NCI-H510A treated with DMSO at 0.1 percent for 48 hours (cell line): ENCODE measurements at regions not wholly inside any gene's neighbourhood (a gene's known extent, or its start where the extent isn't known, plus 50 kb on each side); places are given as distances from the start of the nearest gene placed in this dataset.

ENCODE experiments used
- DNase-seq: peaks from one replicate; lab custom pipeline; 2025; lab: John Stamatoyannopoulos, UW

DNA sequence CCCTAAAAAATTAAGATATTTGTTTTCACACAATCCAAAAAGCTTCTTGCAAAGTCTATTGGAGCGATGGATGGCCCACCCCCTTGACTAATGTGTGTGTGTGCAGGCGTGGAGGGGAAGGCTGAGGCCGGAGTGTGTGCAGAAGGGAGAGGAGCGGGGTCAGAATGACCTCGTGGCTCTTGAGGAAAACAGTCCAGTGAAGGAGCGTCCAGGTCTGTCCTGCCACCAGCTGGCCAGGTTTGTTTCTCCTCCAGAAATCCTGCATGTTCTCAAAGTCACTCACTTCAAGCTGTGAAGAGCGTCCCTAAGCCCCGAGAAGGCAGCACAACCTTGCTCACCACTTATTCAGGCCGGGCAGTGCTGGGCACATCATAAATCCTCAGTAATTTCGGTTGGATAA, 69.5 kb upstream of the SSX2IP start:
- DNase-seq = no peak

DNA sequence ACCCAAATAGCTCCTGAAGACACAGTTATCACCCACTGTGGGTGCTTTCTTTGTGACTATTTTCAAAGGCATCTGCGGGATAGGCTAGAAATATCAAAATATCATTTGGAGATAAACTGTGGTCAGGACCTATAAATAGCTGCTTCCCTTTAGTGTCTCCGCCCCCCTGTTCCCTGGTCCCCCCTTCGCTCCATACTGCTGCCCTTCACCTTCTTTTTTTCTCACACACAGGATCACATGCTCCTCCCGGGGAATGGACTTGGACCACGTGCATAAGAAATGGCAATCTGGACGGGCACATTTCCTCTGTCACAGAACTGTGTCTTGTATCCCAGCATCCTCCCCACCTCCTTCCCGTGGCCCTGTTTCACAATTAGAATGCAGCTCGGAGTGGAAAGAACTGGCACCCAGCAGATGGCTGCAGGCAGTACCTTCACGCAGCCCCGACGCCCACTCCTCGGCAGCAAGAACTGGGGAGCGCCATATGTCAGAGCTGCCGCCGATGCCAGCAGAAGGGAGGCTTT, 68.8 kb upstream of the SSX2IP start:
- no peak for DNase-seq

GRCh38 chr1:84758476-84758875, 68.2 kb upstream of the SSX2IP start:
- DNase-seq = no peak

DNA sequence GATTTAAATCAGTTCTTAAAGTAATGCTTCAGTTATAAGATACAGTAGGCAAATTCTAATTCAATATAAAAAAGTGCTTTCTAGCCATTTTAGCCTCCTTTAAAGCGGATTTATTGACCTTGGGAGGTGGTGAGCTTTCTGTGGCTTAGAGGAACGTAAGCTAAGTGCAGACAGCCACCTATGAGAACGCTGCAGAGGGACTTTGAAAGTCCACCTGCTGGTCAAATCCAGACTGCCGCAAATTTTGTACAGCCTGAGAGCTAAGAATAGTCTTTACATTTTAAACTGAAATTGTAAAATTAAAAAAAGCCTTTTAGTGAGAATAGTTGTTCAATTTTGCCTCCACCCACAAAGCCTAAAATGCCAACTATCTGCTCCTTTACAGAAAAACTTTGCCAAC, 67.0 kb upstream of the SSX2IP start:
- no peak for DNase-seq

- no peak for DNase-seq
Observed at GRCh38 chr1:84756455-84757082, 66.3 kb upstream of the SSX2IP start.

DNA sequence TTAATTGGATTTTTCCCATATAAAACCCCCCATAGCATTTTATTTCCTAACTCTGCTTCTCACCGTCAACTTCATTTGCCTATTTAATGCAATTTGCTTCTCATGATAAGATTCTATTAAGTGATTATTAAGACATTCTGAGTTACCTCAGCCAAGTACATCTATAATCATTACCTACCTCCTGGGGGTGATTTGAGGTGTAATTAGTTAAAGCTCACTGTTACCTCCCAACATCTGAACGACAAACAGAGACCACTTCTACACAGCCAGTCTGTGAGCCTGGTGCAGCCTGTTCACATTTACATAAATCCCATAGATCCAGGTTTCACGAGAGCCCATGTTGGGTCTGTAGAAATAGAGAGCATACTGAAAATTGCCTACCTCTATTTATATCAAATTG, 65.7 kb upstream of the SSX2IP start:
- no peak for DNase-seq

DNA sequence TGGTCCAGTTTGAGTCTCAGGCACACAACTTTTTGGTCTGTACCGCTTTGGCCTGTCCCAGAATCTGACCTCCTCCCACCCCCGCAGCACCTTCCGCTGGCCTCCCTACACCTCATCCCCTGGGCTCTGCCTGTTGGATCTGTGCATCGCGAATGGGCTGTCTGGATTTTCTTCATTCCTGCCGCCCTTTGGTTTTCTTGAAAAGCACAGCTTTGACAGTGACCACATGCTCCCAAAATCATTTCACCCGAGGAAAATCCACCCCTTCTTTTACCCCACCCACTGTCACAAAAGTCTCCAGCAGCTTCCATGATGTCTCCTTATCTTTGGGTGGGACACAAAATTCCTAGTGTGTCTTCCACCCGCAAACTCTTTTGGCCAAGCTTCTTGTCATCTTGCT, 65.0 kb upstream of the SSX2IP start:
- DNase-seq = no peak

DNA sequence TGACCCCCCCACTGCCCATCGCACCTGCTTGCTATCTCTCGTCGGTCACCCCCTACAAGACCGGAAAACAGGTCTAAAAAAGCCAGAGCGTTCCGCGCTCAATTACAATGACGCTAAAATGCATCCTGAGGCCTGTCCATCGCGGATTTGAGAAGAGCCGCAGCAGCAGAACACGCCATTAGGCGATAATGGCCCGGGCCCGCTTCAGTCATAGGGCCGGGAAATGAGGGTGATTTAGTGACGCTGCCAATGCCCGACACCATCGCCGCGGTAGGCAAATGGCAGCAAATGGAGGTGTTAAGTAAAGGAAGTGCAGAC, 64.1 kb upstream of the SSX2IP start:
- no peak for DNase-seq

- peak; percentile 95 for DNase-seq
Observed at GRCh38 chr1:84753516-84754385, 63.5 kb upstream of the SSX2IP start.

DNA sequence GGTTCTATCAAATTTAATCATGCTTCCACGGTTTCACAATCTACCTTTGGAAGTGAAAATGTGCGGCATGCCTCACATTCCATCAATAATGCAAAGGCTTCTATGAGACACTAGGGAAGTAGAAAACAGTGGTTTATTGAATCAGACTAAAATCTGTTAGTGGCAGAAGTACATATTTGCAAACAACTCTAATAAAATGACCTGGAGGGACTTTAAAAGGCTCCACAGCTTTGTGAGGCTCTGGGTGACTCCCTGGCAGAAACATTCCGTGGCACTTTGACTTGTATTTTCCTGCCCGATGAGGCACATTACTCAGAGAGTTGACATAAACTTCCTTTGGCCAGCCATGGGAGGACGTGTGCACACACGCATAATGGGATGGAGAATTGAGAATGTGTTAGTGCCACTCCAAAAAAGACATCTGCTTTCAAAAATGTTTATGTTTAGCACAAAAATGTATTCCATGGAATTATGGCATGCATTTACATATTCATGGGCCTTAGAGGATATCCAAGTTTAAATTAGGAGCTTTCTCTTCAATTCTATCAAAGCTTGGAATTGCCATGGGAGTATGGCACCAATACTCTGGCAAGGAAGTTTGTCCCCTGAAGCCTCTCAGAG, 60.0 kb upstream of the SSX2IP start:
- no peak for DNase-seq

DNA sequence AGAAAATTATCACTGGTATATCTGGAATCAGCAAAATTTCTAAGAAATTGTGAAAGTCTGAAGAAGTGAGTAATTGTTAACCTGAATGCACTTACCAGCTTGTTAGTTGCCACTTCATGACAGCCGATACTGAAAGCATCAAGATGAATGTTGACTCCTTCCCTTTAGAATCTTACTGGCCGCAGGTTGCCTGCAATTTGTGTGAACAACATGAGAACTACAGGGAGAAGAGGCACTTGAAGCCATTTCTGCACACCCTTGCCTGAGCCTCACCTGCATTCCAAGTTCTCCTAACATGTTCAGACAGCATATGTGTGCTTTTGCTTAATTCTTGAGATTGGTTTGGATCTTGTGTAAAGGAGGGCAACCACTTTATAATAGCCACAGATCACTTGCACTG, 59.2 kb upstream of the SSX2IP start:
- DNase-seq = no peak

GRCh38 chr1:84748364-84748763, 58.1 kb upstream of the SSX2IP start:
- no peak for DNase-seq

DNA sequence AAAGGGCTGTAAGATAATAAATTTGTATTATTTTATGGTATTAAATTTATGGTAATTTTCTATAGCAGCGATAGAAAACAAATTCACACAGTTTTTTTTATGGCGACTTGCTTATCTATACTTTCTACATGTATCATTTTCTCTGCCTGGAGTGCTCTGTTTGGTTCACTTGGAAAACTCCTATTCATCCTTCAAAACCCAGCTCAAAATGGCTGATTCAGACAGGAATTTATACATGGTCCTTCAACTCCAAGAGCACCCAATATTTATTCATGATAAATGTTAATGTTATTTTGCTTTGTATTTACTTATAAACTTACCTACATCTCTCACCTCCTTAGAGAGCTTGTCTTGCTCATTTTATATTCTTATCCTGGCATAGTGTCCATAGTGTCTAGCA, 55.6 kb upstream of the SSX2IP start:
- no peak for DNase-seq

DNA sequence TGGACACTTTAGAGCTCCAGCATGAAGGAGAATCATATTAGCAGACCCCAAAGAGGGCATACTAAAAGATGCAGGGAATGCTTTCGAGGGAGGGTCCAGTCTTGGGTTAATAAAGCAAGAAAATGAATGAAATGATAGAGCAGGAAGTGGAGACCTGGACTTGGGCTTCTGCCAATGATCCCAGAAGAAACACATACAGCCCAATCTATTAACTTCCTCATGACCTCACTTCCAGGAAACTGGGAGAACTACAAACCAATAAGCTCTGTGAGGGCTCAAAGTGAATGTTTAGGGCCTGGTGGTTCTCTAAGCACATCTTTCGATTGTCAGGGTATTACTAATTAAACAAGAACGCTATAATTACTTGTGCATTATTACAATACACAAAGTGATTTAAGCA, 53.6 kb upstream of the SSX2IP start:
- DNase-seq = no peak

DNA sequence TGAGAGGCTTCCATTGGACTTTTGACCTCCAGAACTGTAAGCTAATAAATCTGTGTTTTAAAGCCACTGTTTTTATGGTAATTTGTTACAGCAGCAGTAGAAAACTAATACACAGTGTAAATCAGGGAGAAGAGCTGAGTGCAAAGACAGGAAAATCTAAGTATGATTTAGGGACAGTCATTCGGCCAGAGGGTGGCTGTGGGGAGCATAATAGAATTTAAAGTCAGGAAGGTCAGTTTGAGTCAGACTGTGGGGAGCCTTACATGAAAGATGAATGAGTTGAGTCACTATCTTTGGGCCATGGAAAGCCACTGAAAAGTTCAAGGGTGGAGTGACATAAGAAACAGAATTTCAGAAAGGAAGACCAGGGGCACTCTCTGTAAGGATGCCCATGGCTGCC, 52.4 kb upstream of the SSX2IP start:
- DNase-seq = no peak

DNA sequence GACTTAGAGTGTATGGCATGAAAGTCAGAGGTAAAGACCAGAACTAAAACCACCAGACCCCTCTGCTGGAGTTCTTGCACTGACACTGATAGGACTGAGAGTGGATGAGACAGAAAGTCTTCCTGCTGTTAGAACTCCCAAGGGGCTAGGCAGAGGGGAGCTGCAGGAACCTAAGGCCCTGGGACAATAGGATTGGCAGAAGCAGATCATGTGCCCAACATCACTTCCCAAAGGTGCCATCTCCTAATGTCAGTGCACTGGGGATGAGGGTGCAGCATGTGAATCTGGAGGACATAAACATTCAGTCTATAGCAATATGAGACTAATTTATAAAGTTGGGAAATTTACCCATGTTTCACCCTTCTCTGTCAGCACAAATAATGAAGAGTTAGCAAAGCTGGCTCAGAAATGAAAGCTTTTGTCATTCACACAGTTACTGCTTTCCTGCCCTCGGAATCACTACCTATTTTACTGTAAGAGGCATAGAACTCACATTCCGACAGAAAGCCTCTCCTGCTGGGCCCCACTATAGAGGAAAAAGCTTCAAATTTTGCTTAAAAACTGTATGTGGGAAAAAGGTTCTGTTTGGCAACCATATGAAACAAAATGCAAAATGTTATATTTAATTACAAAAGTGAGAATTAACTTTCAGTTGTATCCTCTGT, 49.9 kb upstream of the SSX2IP start:
- DNase-seq = no peak
